ENCODE measurements at regions not wholly inside any gene's neighbourhood (a gene's known extent, or its start where the extent isn't known, plus 50 kb on each side); places are given as distances from the start of the nearest gene placed in this dataset.

DNA sequence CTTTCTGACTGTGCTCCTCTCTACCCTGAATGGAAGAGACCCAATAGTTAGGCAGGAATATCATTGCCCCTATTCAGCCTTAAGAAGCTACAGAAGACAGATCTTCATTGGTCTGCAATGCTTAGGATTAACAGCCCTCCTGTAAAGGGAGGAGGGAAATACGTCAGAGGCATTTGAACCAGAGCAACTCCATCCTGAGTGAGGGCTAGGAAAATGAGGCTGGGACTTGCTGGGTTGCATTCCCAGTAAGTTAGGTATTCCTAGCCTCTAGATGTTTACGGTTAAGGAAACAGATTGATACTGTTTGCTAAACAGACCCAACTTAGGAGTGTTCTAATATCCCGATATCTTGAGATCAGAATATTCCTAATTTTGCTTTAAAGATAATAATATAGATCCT lies 63.5 kb downstream of the PCDH18 start:
- no peak overlapping the region for H3K27ac ChIP-seq (ENCODE audit: low read length)
- H3K9ac ChIP-seq (ENCODE audit: low read length in 2 of 2) = no peak overlapping the region
- no peaks in the 10 kb centered on the region for H3K36me3 ChIP-seq (ENCODE audit: control insufficient read depth in 2 of 2, insufficient read depth in 2 of 2, low read length in 2 of 2)
- no peaks in the 10 kb centered on the region for H3K9me3 ChIP-seq (ENCODE audit: control insufficient read depth in 2 of 2, low read length in 2 of 2)
- no peaks in the 10 kb centered on the region for H3K27me3 ChIP-seq (ENCODE audit: control insufficient read depth in 1 of 2, insufficient read depth in 2 of 2, low read length in 2 of 2)
- no peak overlapping the region for H3K4me3 ChIP-seq (ENCODE audit: low read length in 2 of 2)
- H3K4me1 ChIP-seq (ENCODE audit: control insufficient read depth, insufficient read depth, low read length) = peaks cover 3% of the 10 kb centered on the region

DNA sequence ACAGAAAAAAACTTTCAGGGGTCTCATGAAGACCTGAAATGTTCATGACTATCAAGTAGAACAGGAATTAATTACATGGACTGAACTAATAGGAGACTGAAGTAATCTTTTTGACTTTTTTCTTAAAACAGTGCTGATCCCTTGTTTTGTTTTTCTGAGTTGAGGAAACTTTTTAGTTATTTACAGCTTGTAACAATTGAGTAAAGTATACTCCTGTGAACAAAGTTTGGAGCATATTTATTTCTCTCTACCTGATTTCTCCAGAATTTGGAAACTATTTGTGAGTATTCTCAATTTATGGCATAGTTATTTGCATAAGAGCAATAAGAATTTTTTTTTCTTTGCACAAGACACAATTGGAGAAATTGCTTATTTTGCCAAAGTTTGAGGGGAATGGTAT lies 64.8 kb downstream of the PCDH18 start:
- H3K27me3 ChIP-seq (ENCODE audit: control insufficient read depth in 1 of 2, insufficient read depth in 2 of 2, low read length in 2 of 2) = no peaks in the 10 kb centered on the region
- no peak overlapping the region for H3K27ac ChIP-seq (ENCODE audit: low read length)
- H3K36me3 ChIP-seq (ENCODE audit: control insufficient read depth in 2 of 2, insufficient read depth in 2 of 2, low read length in 2 of 2) = no peaks in the 10 kb centered on the region
- no peaks in the 10 kb centered on the region for H3K9me3 ChIP-seq (ENCODE audit: control insufficient read depth in 2 of 2, low read length in 2 of 2)
- peaks cover 3% of the 10 kb centered on the region for H3K4me1 ChIP-seq (ENCODE audit: control insufficient read depth, insufficient read depth, low read length)
- H3K9ac ChIP-seq (ENCODE audit: low read length in 2 of 2) = no peak overlapping the region
- H3K4me3 ChIP-seq (ENCODE audit: low read length in 2 of 2) = no peak overlapping the region

GRCh38 chr4:137463377-137464003 lies 68.8 kb downstream of the PCDH18 start:
- no peaks in the 10 kb centered on the region for H3K36me3 ChIP-seq (ENCODE audit: control insufficient read depth in 2 of 2, insufficient read depth in 2 of 2, low read length in 2 of 2)
- H3K27ac ChIP-seq (ENCODE audit: low read length) = no peak overlapping the region
- no peaks in the 10 kb centered on the region for H3K9me3 ChIP-seq (ENCODE audit: control insufficient read depth in 2 of 2, low read length in 2 of 2)
- H3K27me3 ChIP-seq (ENCODE audit: control insufficient read depth in 1 of 2, insufficient read depth in 2 of 2, low read length in 2 of 2) = no peaks in the 10 kb centered on the region
- no peak overlapping the region for H3K9ac ChIP-seq (ENCODE audit: low read length in 2 of 2)
- peaks cover 3% of the 10 kb centered on the region for H3K4me1 ChIP-seq (ENCODE audit: control insufficient read depth, insufficient read depth, low read length)
- no peak overlapping the region for H3K4me3 ChIP-seq (ENCODE audit: low read length in 2 of 2)

DNA sequence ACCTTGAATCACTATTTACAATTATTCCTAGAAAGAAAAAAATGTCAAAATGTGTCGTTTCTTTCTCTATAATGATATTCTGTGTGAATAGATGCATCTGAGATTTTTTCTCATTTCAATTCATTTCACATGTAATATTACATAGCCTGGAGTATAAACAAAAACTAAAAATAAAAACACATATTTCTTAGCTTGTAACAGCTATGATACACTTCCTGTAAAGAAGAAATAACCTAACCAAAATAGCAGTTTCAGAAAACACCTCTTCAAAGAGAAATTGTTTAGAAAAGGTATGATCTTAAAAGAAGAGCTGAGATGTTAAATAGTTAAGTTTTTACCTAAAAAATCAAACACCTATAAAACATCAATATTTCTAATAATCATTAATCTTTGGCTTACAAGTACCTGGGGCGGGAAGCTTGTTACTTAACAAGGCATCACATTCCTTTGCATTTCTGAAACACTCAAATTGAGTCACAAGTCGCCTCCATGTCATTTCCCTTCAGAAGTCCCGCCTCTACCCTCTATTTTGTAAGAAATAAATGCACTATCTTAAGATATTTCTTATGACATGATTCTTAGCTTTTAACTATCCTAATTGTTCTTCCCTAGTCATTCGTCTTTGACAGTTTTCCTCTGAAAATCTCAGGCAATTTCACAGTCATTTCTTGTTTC lies 76.5 kb downstream of the PCDH18 start:
- Histone ChIP-seq H3K4me3 (ENCODE audit: low read length in 2 of 2) (no peak overlapping the region), H3K36me3 (ENCODE audit: control insufficient read depth in 2 of 2, insufficient read depth in 2 of 2, low read length in 2 of 2) (no peaks in the 10 kb centered on the region)

DNA sequence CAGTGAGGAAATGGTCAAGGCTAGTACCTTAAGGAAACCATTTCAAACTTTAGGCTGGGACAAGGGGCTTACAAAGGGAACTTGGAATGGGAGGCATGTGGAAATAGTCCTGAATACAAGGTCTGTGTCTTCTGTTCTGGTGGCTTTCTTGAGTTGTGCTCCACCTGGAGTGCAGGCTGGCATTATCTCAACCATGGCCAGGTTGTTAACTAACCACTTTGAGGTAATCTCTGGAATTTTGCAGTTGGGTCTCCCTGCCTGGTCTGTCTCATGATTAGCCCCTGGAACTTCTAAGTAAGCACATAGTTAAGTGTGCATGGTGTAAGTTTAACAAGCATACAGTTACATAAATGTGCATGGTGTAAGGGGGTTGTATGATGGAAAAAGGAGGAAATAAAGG lies 77.5 kb downstream of the PCDH18 start:
- Histone ChIP-seq H3K36me3 (ENCODE audit: control insufficient read depth in 2 of 2, insufficient read depth in 2 of 2, low read length in 2 of 2) (no peaks in the 10 kb centered on the region), H3K9ac (ENCODE audit: low read length in 2 of 2) (no peak overlapping the region), H3K4me3 (ENCODE audit: low read length in 2 of 2) (no peak overlapping the region), H3K4me1 (ENCODE audit: control insufficient read depth, insufficient read depth, low read length) (no peaks in the 10 kb centered on the region), H3K27me3 (ENCODE audit: control insufficient read depth in 1 of 2, insufficient read depth in 2 of 2, low read length in 2 of 2) (no peaks in the 10 kb centered on the region), H3K9me3 (ENCODE audit: control insufficient read depth in 2 of 2, low read length in 2 of 2) (no peaks in the 10 kb centered on the region), H3K27ac (ENCODE audit: low read length) (no peak overlapping the region)

More for the DNA sequence above, 76.5 kb downstream of the PCDH18 start:
- no peak overlapping the region for H3K27ac ChIP-seq (ENCODE audit: low read length)
- no peaks in the 10 kb centered on the region for H3K4me1 ChIP-seq (ENCODE audit: control insufficient read depth, insufficient read depth, low read length)
- H3K27me3 ChIP-seq (ENCODE audit: control insufficient read depth in 1 of 2, insufficient read depth in 2 of 2, low read length in 2 of 2) = no peaks in the 10 kb centered on the region
- H3K9ac ChIP-seq (ENCODE audit: low read length in 2 of 2) = no peak overlapping the region
- H3K9me3 ChIP-seq (ENCODE audit: control insufficient read depth in 2 of 2, low read length in 2 of 2) = no peaks in the 10 kb centered on the region

GRCh38 chr4:137452799-137453198 lies 79.5 kb downstream of the PCDH18 start:
- Histone ChIP-seq H3K27me3 (ENCODE audit: control insufficient read depth in 1 of 2, insufficient read depth in 2 of 2, low read length in 2 of 2) (no peaks in the 10 kb centered on the region), H3K9me3 (ENCODE audit: control insufficient read depth in 2 of 2, low read length in 2 of 2) (no peaks in the 10 kb centered on the region), H3K9ac (ENCODE audit: low read length in 2 of 2) (no peak overlapping the region), H3K4me1 (ENCODE audit: control insufficient read depth, insufficient read depth, low read length) (no peaks in the 10 kb centered on the region), H3K4me3 (ENCODE audit: low read length in 2 of 2) (no peak overlapping the region), H3K27ac (ENCODE audit: low read length) (no peak overlapping the region), H3K36me3 (ENCODE audit: control insufficient read depth in 2 of 2, insufficient read depth in 2 of 2, low read length in 2 of 2) (no peaks in the 10 kb centered on the region)

DNA sequence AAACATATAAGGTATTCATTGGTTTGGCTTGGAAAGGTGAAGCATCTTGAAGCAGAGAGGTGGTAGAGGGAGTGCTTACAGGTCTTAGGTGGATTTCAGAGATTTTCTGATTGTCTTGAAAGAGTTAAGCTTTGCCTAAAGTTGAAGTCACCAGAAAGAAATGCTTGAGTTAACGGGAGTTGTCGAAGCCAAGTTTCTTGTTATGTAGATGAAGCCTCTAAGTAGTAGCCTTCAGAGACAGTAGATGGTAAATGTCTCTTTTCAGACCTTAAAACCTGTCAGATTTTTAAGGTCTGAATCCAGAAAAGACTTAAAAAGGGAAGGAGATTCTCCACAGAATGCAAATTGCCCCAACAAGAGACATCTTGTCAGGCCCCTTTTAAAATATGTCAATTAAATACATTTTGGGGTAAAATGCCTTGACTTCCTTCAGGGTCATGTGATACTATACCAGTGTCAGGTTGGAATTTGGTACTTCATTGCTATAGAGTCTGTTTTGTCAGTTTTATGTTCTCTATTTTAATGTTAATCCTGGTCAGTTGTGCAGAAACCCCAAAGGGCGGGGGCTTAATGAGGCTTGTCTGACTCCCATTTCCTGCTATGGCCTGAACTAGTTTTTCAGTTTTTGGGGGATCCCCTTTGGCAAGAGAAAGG lies 81.0 kb downstream of the PCDH18 start:
- Histone ChIP-seq H3K27me3 (ENCODE audit: control insufficient read depth in 1 of 2, insufficient read depth in 2 of 2, low read length in 2 of 2) (no peaks in the 10 kb centered on the region), H3K4me1 (ENCODE audit: control insufficient read depth, insufficient read depth, low read length) (no peaks in the 10 kb centered on the region), H3K36me3 (ENCODE audit: control insufficient read depth in 2 of 2, insufficient read depth in 2 of 2, low read length in 2 of 2) (no peaks in the 10 kb centered on the region), H3K9me3 (ENCODE audit: control insufficient read depth in 2 of 2, low read length in 2 of 2) (no peaks in the 10 kb centered on the region), H3K4me3 (ENCODE audit: low read length in 2 of 2) (no peak overlapping the region), H3K9ac (ENCODE audit: low read length in 2 of 2) (no peak overlapping the region), H3K27ac (ENCODE audit: low read length) (no peak overlapping the region)

DNA sequence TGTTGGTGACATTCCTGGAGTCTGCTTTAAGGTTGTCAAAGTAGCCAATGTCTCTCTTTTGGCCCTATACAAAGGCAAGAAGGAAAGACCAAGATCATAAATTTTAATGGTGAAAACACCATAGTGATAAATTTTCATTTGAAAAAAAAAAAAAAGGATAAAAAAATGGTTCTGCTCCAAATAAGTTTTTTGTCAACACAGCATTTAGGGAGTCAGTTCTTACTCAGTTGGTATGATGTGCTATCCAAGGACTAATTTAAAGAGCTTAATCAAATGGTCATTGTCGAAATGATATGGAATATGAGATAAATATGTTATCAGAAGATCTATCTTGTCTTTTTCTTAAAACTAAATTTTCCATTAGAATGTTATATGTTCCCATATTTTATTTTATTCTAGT lies 83.9 kb downstream of the PCDH18 start:
- Histone ChIP-seq H3K4me1 (ENCODE audit: control insufficient read depth, insufficient read depth, low read length) (no peaks in the 10 kb centered on the region), H3K9ac (ENCODE audit: low read length in 2 of 2) (no peak overlapping the region), H3K27ac (ENCODE audit: low read length) (no peak overlapping the region), H3K4me3 (ENCODE audit: low read length in 2 of 2) (no peak overlapping the region), H3K36me3 (ENCODE audit: control insufficient read depth in 2 of 2, insufficient read depth in 2 of 2, low read length in 2 of 2) (no peaks in the 10 kb centered on the region), H3K9me3 (ENCODE audit: control insufficient read depth in 2 of 2, low read length in 2 of 2) (no peaks in the 10 kb centered on the region), H3K27me3 (ENCODE audit: control insufficient read depth in 1 of 2, insufficient read depth in 2 of 2, low read length in 2 of 2) (no peaks in the 10 kb centered on the region)

- no peak overlapping the region for H3K4me3 ChIP-seq (ENCODE audit: low read length in 2 of 2)
- H3K9ac ChIP-seq (ENCODE audit: low read length in 2 of 2) = no peak overlapping the region
- H3K36me3 ChIP-seq (ENCODE audit: control insufficient read depth in 2 of 2, insufficient read depth in 2 of 2, low read length in 2 of 2) = no peaks in the 10 kb centered on the region
- H3K27me3 ChIP-seq (ENCODE audit: control insufficient read depth in 1 of 2, insufficient read depth in 2 of 2, low read length in 2 of 2) = no peaks in the 10 kb centered on the region
- H3K27ac ChIP-seq (ENCODE audit: low read length) = no peak overlapping the region
- no peaks in the 10 kb centered on the region for H3K4me1 ChIP-seq (ENCODE audit: control insufficient read depth, insufficient read depth, low read length)
- H3K9me3 ChIP-seq (ENCODE audit: control insufficient read depth in 2 of 2, low read length in 2 of 2) = no peaks in the 10 kb centered on the region
Observed at GRCh38 chr4:137446071-137446470, 86.2 kb downstream of the PCDH18 start.

DNA sequence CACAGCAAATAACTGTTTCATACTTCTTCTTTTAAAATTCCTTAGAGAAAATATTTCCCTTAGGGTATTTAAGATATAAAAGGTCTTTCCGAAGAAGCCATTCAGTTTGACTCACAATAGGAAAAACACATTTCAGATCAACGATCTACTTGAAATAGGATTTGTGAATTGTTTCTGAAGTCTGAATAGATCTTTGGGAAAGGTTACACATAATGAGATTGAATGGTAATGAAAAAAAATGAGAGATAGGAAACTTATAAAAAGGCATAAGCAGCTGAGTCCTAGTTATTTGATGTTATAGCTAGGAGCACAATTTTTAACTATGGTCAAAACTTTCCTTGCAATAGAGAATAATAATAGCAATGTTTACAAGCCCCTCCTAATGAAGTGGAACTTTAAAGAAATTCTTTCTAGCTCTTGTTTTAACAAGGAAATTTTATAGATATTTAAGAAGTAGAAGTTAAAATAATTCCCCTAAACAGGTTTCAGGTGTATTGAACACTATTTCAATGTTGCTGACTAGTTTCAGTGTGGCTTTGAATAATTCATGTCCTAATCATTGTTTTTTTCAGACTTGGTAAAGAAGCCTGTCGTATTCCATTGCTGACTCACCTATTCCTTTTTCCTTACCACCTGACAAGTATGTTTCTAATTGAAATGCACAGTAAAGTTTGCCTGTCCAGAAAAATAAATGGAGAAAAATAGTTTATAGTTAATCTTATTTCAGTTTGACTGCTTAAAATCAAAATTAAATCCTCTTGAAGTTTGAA lies 89.1 kb downstream of the PCDH18 start:
- no peaks in the 10 kb centered on the region for H3K9me3 ChIP-seq (ENCODE audit: control insufficient read depth in 2 of 2, low read length in 2 of 2)
- H3K4me3 ChIP-seq (ENCODE audit: low read length in 2 of 2) = no peak overlapping the region
- H3K4me1 ChIP-seq (ENCODE audit: control insufficient read depth, insufficient read depth, low read length) = no peaks in the 10 kb centered on the region
- H3K9ac ChIP-seq (ENCODE audit: low read length in 2 of 2) = no peak overlapping the region
- H3K36me3 ChIP-seq (ENCODE audit: control insufficient read depth in 2 of 2, insufficient read depth in 2 of 2, low read length in 2 of 2) = no peaks in the 10 kb centered on the region
- no peaks in the 10 kb centered on the region for H3K27me3 ChIP-seq (ENCODE audit: control insufficient read depth in 1 of 2, insufficient read depth in 2 of 2, low read length in 2 of 2)
- no peak overlapping the region for H3K27ac ChIP-seq (ENCODE audit: low read length)

Measured in stomach smooth muscle (tissue), 2 donors.